ENCODE measurements at regions not wholly inside any gene's neighbourhood (a gene's known extent, or its start where the extent isn't known, plus 50 kb on each side); places are given as distances from the start of the nearest gene placed in this dataset.

- Mint-ChIP-seq H3K4me3 (no peak overlapping the region), H3K4me1 (no peaks in the 10 kb centered on the region), H3K27ac (no peak overlapping the region), H3K36me3 (ENCODE audit: low read depth) (no peaks in the 10 kb centered on the region), H3K27me3 (no peaks in the 10 kb centered on the region)
- DNase-seq (no peak), ATAC-seq (no peak)
- H3K9me3 ChIP-seq (ENCODE audit: control insufficient read depth, low read length, poor library complexity, severe bottlenecking), result no peaks in the 10 kb centered on the region
Observed at GRCh38 chr16:76194616-76195015, 82.6 kb upstream of the CNTNAP4 start.

GRCh38 chr16:76195056-76195455 lies 82.1 kb upstream of the CNTNAP4 start:
- Mint-ChIP-seq H3K27ac (no peak overlapping the region), H3K4me3 (no peak overlapping the region), H3K36me3 (ENCODE audit: low read depth) (no peaks in the 10 kb centered on the region), H3K4me1 (no peaks in the 10 kb centered on the region), H3K27me3 (no peaks in the 10 kb centered on the region)
- DNase-seq, result no peak
- H3K9me3 ChIP-seq (ENCODE audit: control insufficient read depth, low read length, poor library complexity, severe bottlenecking), result no peaks in the 10 kb centered on the region
- no peak for ATAC-seq

- no peaks in the 10 kb centered on the region for H3K36me3 Mint-ChIP-seq (ENCODE audit: low read depth)
Observed at GRCh38 chr16:76195648-76196047, 81.6 kb upstream of the CNTNAP4 start.

GRCh38 chr16:76197900-76198299 lies 79.3 kb upstream of the CNTNAP4 start:
- Mint-ChIP-seq H3K36me3 (ENCODE audit: low read depth) (no peaks in the 10 kb centered on the region), H3K27me3 (no peaks in the 10 kb centered on the region), H3K27ac (no peak overlapping the region), H3K4me1 (no peaks in the 10 kb centered on the region), H3K4me3 (no peak overlapping the region)
- DNase-seq (no peak), ATAC-seq (no peak)
- no peaks in the 10 kb centered on the region for H3K9me3 ChIP-seq (ENCODE audit: control insufficient read depth, low read length, poor library complexity, severe bottlenecking)

More at GRCh38 chr16:76195648-76196047, 81.6 kb upstream of the CNTNAP4 start:
- DNase-seq (no peak), ATAC-seq (no peak)
- Mint-ChIP-seq H3K4me1 (no peaks in the 10 kb centered on the region), H3K4me3 (no peak overlapping the region), H3K27me3 (no peaks in the 10 kb centered on the region), H3K27ac (no peak overlapping the region)
- no peaks in the 10 kb centered on the region for H3K9me3 ChIP-seq (ENCODE audit: control insufficient read depth, low read length, poor library complexity, severe bottlenecking)

- no peak overlapping the region for H3K4me3 Mint-ChIP-seq
- H3K27ac Mint-ChIP-seq, result no peak overlapping the region
- no peaks in the 10 kb centered on the region for H3K27me3 Mint-ChIP-seq
- ATAC-seq (no peak), DNase-seq (no peak)
- no peaks in the 10 kb centered on the region for H3K4me1 Mint-ChIP-seq
- H3K36me3 Mint-ChIP-seq (ENCODE audit: low read depth), result no peaks in the 10 kb centered on the region
- no peaks in the 10 kb centered on the region for H3K9me3 ChIP-seq (ENCODE audit: control insufficient read depth, low read length, poor library complexity, severe bottlenecking)
Observed at GRCh38 chr16:76199681-76200220, 77.5 kb upstream of the CNTNAP4 start.

GRCh38 chr16:76201385-76201784 lies 75.8 kb upstream of the CNTNAP4 start:
- ATAC-seq (no peak), DNase-seq (no peak)
- H3K9me3 ChIP-seq (ENCODE audit: control insufficient read depth, low read length, poor library complexity, severe bottlenecking), result no peaks in the 10 kb centered on the region
- Mint-ChIP-seq H3K36me3 (ENCODE audit: low read depth) (no peaks in the 10 kb centered on the region), H3K4me3 (no peak overlapping the region), H3K27me3 (no peaks in the 10 kb centered on the region), H3K4me1 (no peaks in the 10 kb centered on the region), H3K27ac (no peak overlapping the region)

- Mint-ChIP-seq H3K4me3 (no peak overlapping the region), H3K36me3 (ENCODE audit: low read depth) (no peaks in the 10 kb centered on the region), H3K4me1 (no peaks in the 10 kb centered on the region), H3K27ac (no peak overlapping the region), H3K27me3 (no peaks in the 10 kb centered on the region)
- no peaks in the 10 kb centered on the region for H3K9me3 ChIP-seq (ENCODE audit: control insufficient read depth, low read length, poor library complexity, severe bottlenecking)
- no peak for ATAC-seq
- DNase-seq, result no peak
Observed at GRCh38 chr16:76204249-76204648, 73.0 kb upstream of the CNTNAP4 start.

- Mint-ChIP-seq H3K27ac (no peak overlapping the region), H3K36me3 (ENCODE audit: low read depth) (no peaks in the 10 kb centered on the region), H3K4me1 (no peaks in the 10 kb centered on the region), H3K4me3 (no peak overlapping the region), H3K27me3 (no peaks in the 10 kb centered on the region)
- H3K9me3 ChIP-seq (ENCODE audit: control insufficient read depth, low read length, poor library complexity, severe bottlenecking), result no peaks in the 10 kb centered on the region
- DNase-seq (no peak), ATAC-seq (no peak)
Observed at GRCh38 chr16:76207270-76207669, 69.9 kb upstream of the CNTNAP4 start.

GRCh38 chr16:76210157-76210556 lies 67.0 kb upstream of the CNTNAP4 start:
- Mint-ChIP-seq H3K4me3 (no peak overlapping the region), H3K36me3 (ENCODE audit: low read depth) (no peaks in the 10 kb centered on the region), H3K4me1 (no peaks in the 10 kb centered on the region), H3K27ac (no peak overlapping the region), H3K27me3 (no peaks in the 10 kb centered on the region)
- DNase-seq (no peak), ATAC-seq (no peak)
- H3K9me3 ChIP-seq (ENCODE audit: control insufficient read depth, low read length, poor library complexity, severe bottlenecking), result no peaks in the 10 kb centered on the region

GRCh38 chr16:76213860-76214259 lies 63.3 kb upstream of the CNTNAP4 start:
- Mint-ChIP-seq H3K4me1 (no peaks in the 10 kb centered on the region), H3K4me3 (no peak overlapping the region), H3K27me3 (no peaks in the 10 kb centered on the region), H3K36me3 (ENCODE audit: low read depth) (no peaks in the 10 kb centered on the region), H3K27ac (no peak overlapping the region)
- no peaks in the 10 kb centered on the region for H3K9me3 ChIP-seq (ENCODE audit: control insufficient read depth, low read length, poor library complexity, severe bottlenecking)
- DNase-seq (no peak), ATAC-seq (no peak)

GRCh38 chr16:76214856-76215255 lies 62.3 kb upstream of the CNTNAP4 start:
- no peak for ATAC-seq

GRCh38 chr16:76222087-76222486 lies 55.1 kb upstream of the CNTNAP4 start:
- Mint-ChIP-seq H3K4me1 (no peaks in the 10 kb centered on the region), H3K27ac (no peak overlapping the region), H3K27me3 (no peaks in the 10 kb centered on the region), H3K4me3 (no peak overlapping the region), H3K36me3 (ENCODE audit: low read depth) (no peaks in the 10 kb centered on the region)
- no peak for ATAC-seq
- H3K9me3 ChIP-seq (ENCODE audit: control insufficient read depth, low read length, poor library complexity, severe bottlenecking), result no peaks in the 10 kb centered on the region
- DNase-seq, result no peak

More at GRCh38 chr16:76214856-76215255, 62.3 kb upstream of the CNTNAP4 start:
- H3K27ac Mint-ChIP-seq, result no peak overlapping the region
- DNase-seq, result no peak
- H3K4me1 Mint-ChIP-seq, result no peaks in the 10 kb centered on the region
- no peaks in the 10 kb centered on the region for H3K27me3 Mint-ChIP-seq
- no peaks in the 10 kb centered on the region for H3K36me3 Mint-ChIP-seq (ENCODE audit: low read depth)
- H3K9me3 ChIP-seq (ENCODE audit: control insufficient read depth, low read length, poor library complexity, severe bottlenecking), result no peaks in the 10 kb centered on the region
- no peak overlapping the region for H3K4me3 Mint-ChIP-seq

- no peaks in the 10 kb centered on the region for H3K4me1 Mint-ChIP-seq
- no peak overlapping the region for H3K27ac Mint-ChIP-seq
- no peak overlapping the region for H3K4me3 Mint-ChIP-seq
- no peaks in the 10 kb centered on the region for H3K9me3 ChIP-seq (ENCODE audit: control insufficient read depth, low read length, poor library complexity, severe bottlenecking)
- no peaks in the 10 kb centered on the region for H3K27me3 Mint-ChIP-seq
- DNase-seq, result no peak
- no peaks in the 10 kb centered on the region for H3K36me3 Mint-ChIP-seq (ENCODE audit: low read depth)
- no peak for ATAC-seq
Observed at GRCh38 chr16:76222853-76223252, 54.3 kb upstream of the CNTNAP4 start.

- no peaks in the 10 kb centered on the region for H3K27me3 Mint-ChIP-seq
- H3K4me1 Mint-ChIP-seq, result no peaks in the 10 kb centered on the region
- H3K4me3 Mint-ChIP-seq, result no peak overlapping the region
- DNase-seq, result no peak
- no peak overlapping the region for H3K27ac Mint-ChIP-seq
- H3K36me3 Mint-ChIP-seq (ENCODE audit: low read depth), result no peaks in the 10 kb centered on the region
- no peaks in the 10 kb centered on the region for H3K9me3 ChIP-seq (ENCODE audit: control insufficient read depth, low read length, poor library complexity, severe bottlenecking)
- no peak for ATAC-seq
Observed at GRCh38 chr16:76226011-76226410, 51.2 kb upstream of the CNTNAP4 start.

Measured in T-helper 17 cell (primary cell).